ENCODE measurements at regions not wholly inside any gene's neighbourhood (a gene's known extent, or its start where the extent isn't known, plus 50 kb on each side); places are given as distances from the start of the nearest gene placed in this dataset.

DNA sequence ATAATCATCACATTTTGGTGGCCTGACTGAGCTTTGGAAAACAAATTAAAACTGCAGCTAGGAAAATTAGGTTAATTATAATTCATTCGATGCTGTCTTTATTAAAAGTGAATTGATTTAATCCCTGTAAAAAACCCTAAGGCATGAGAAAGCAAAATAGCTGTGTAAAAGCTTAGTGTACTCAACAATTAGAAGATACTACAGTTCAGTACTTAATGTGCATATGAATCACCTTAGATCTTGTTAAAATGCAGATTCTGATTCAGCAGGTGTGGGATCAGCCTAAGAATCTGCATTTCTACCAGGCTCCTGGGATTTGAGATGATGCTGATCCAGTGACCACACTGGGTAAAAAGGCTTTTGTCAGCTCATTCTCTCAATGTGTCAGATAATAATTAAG lies 559.9 kb upstream of the GOLIM4 start:
- Histone ChIP-seq H3K9me3 (ENCODE audit: low read depth, low read length) (no peaks in the 10 kb centered on the region), H3K36me3 (ENCODE audit: insufficient read depth, low read length) (no peaks in the 10 kb centered on the region), H3K27ac (no peak overlapping the region), H3K9ac (ENCODE audit: insufficient read length) (no peak overlapping the region), H3K4me3 (no peak overlapping the region)
- TF ChIP-seq EZH2 (IDR thresholded peaks at IDR 0.05) (no peak), FOXP2 (optimal IDR thresholded peaks at IDR 0.05; ENCODE audit: control extremely low read depth, extremely low read length, insufficient read depth) (no peak), POLR2AphosphoS5 (IDR thresholded peaks at IDR 0.05; ENCODE audit: borderline replicate concordance, low read depth, low read length) (no peak)
- no peak for DNase-seq (ENCODE audit: low read depth, low spot score)

DNA sequence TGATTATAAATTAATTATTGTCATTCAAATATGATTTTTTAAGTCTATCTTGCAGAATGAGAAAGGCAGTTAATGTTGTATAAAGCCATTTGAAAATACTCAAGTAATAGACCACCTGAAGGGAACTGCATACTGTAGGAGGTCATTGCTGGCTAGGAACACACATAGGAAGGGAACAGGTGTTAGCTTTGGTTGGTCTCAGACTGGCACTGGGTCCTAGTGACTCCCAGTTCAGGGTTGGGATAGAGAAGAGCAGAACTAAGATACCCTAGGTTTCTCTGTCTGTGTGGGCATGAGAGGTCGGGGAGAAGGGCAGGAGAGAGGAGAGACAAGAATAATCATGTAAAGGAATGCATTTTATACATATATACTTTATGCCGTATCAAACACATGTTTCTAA lies 559.0 kb upstream of the GOLIM4 start:
- H3K4me3 ChIP-seq, result no peak overlapping the region
- TF ChIP-seq FOXP2 (optimal IDR thresholded peaks at IDR 0.05; ENCODE audit: control extremely low read depth, extremely low read length, insufficient read depth), result no peak
- TF ChIP-seq POLR2AphosphoS5 (IDR thresholded peaks at IDR 0.05; ENCODE audit: borderline replicate concordance, low read depth, low read length), result no peak
- TF ChIP-seq EZH2 (IDR thresholded peaks at IDR 0.05), result no peak
- no peaks in the 10 kb centered on the region for H3K9me3 ChIP-seq (ENCODE audit: low read depth, low read length)
- no peak overlapping the region for H3K9ac ChIP-seq (ENCODE audit: insufficient read length)
- H3K27ac ChIP-seq, result no peak overlapping the region
- H3K36me3 ChIP-seq (ENCODE audit: insufficient read depth, low read length), result no peaks in the 10 kb centered on the region
- DNase-seq (ENCODE audit: low read depth, low spot score), result no peak

DNA sequence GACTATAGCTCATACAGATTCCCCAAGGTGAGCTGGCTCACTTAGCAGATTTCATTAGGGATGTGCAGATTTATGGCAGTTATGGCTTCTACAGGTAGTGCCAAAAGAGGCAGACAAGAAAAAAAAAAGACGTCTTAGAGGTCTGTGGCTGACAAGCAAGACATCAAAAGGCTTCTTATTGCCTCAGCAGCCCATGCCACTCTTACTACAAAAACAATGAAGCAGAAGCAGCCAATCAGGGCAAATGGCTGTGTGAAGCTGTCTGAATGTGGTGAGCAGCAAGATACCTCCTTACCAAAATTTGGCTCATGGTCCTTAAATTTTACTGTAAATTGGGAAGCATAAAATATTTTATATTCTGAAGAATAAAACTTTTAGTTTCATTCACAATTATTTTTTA lies 557.5 kb upstream of the GOLIM4 start:
- no peak overlapping the region for H3K27ac ChIP-seq
- H3K4me3 ChIP-seq, result no peak overlapping the region
- no peak overlapping the region for H3K9ac ChIP-seq (ENCODE audit: insufficient read length)
- DNase-seq (ENCODE audit: low read depth, low spot score), result no peak
- no peaks in the 10 kb centered on the region for H3K9me3 ChIP-seq (ENCODE audit: low read depth, low read length)
- TF ChIP-seq POLR2AphosphoS5 (IDR thresholded peaks at IDR 0.05; ENCODE audit: borderline replicate concordance, low read depth, low read length), result no peak
- no peaks in the 10 kb centered on the region for H3K36me3 ChIP-seq (ENCODE audit: insufficient read depth, low read length)

DNA sequence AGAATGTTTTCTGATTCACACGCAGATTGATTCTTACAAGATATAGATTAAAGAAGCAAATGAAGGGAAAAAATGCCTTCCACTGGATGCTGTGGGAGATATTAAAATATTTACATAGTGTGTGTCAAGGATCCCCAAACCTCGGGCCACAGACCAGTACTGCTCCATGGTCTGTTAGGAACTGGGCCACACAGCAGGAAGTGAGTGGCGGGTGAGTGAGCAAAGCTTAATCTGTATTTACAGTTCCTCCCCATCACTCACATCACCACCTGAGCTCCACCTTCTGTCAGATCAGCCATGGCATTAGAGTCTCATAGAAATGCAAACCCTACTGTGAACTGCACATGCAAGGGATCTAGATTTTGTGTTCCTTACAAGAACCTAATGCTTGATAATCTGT lies 552.6 kb upstream of the GOLIM4 start:
- no peak overlapping the region for H3K9ac ChIP-seq (ENCODE audit: insufficient read length)
- no peak for TF ChIP-seq POLR2AphosphoS5 (IDR thresholded peaks at IDR 0.05; ENCODE audit: borderline replicate concordance, low read depth, low read length)
- TF ChIP-seq FOXP2 (optimal IDR thresholded peaks at IDR 0.05; ENCODE audit: control extremely low read depth, extremely low read length, insufficient read depth), result no peak
- no peak for TF ChIP-seq EZH2 (IDR thresholded peaks at IDR 0.05)
- H3K36me3 ChIP-seq (ENCODE audit: insufficient read depth, low read length), result no peaks in the 10 kb centered on the region
- H3K27ac ChIP-seq, result no peak overlapping the region
- H3K4me3 ChIP-seq, result no peak overlapping the region
- DNase-seq (ENCODE audit: low read depth, low spot score), result no peak
- H3K9me3 ChIP-seq (ENCODE audit: low read depth, low read length), result no peaks in the 10 kb centered on the region

DNA sequence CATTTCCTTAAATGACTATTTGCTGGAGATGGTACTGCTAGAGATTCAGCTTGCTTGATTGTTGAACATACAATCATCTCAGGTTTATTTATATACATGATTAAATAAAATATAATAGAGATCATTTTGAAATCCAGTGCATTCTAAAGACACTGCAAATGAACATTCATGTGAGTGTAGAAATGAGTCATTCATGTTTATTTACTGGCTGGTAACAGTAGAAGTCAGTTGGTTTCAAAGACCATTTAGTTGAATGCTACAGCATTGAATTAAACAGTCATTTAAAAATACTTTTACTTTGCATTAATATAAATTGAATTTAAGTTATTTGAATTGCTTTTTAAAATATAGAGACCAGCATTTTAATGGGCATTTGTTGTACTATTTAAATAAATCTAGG lies 551.9 kb upstream of the GOLIM4 start:
- no peaks in the 10 kb centered on the region for H3K36me3 ChIP-seq (ENCODE audit: insufficient read depth, low read length)
- no peak overlapping the region for H3K4me3 ChIP-seq
- no peaks in the 10 kb centered on the region for H3K9me3 ChIP-seq (ENCODE audit: low read depth, low read length)
- no peak for TF ChIP-seq POLR2AphosphoS5 (IDR thresholded peaks at IDR 0.05; ENCODE audit: borderline replicate concordance, low read depth, low read length)
- no peak for TF ChIP-seq EZH2 (IDR thresholded peaks at IDR 0.05)
- no peak overlapping the region for H3K9ac ChIP-seq (ENCODE audit: insufficient read length)
- H3K27ac ChIP-seq, result no peak overlapping the region
- no peak for DNase-seq (ENCODE audit: low read depth, low spot score)

DNA sequence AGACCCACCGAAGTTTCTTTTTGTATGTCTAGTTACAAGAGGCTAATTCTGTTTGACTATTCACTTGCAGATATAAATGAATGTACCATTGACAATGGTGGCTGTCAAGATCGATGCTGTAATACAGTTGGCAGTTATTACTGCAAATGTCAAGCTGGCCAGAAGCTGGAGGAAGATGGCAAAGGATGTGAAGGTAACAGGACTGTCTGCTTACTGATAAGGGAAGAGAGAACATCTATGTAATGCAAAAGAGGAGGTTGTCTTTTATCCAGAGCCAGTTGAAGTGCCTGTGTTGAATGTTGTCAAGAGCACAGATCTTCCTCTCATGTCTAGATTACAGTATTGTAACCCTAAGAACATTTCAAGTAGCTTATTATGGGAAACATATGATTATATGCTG lies 549.5 kb upstream of the GOLIM4 start:
- no peak for DNase-seq (ENCODE audit: low read depth, low spot score)
- no peaks in the 10 kb centered on the region for H3K36me3 ChIP-seq (ENCODE audit: insufficient read depth, low read length)
- no peak overlapping the region for H3K9ac ChIP-seq (ENCODE audit: insufficient read length)
- H3K4me3 ChIP-seq, result no peak overlapping the region
- TF ChIP-seq FOXP2 (optimal IDR thresholded peaks at IDR 0.05; ENCODE audit: control extremely low read depth, extremely low read length, insufficient read depth), result no peak
- no peak for TF ChIP-seq POLR2AphosphoS5 (IDR thresholded peaks at IDR 0.05; ENCODE audit: borderline replicate concordance, low read depth, low read length)
- TF ChIP-seq EZH2 (IDR thresholded peaks at IDR 0.05), result no peak
- H3K9me3 ChIP-seq (ENCODE audit: low read depth, low read length), result no peaks in the 10 kb centered on the region
- H3K27ac ChIP-seq, result no peak overlapping the region

DNA sequence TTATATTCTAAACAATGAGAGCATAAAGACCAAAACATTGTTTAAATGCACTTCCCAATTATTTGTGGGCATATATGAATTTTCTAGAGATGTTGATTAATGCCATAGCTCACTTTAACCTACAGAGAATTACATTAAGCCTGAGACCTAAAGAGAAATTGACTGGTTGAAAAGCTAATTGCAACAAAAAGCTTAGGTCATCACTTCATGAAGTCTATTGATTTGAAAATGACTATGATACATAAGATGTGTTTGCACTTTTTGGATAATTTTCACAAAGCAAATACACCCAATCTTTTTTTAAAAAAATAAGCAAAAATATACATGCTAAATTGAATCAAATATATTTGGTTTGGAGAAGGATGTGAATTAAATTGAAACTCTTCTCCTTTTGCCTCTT lies 532.8 kb upstream of the GOLIM4 start:
- H3K27ac ChIP-seq, result no peak overlapping the region
- H3K9ac ChIP-seq (ENCODE audit: insufficient read length), result no peak overlapping the region
- no peaks in the 10 kb centered on the region for H3K36me3 ChIP-seq (ENCODE audit: insufficient read depth, low read length)
- TF ChIP-seq POLR2AphosphoS5 (IDR thresholded peaks at IDR 0.05; ENCODE audit: borderline replicate concordance, low read depth, low read length) (no peak), FOXP2 (optimal IDR thresholded peaks at IDR 0.05; ENCODE audit: control extremely low read depth, extremely low read length, insufficient read depth) (no peak), EZH2 (IDR thresholded peaks at IDR 0.05) (no peak)
- no peak for DNase-seq (ENCODE audit: low read depth, low spot score)
- no peaks in the 10 kb centered on the region for H3K9me3 ChIP-seq (ENCODE audit: low read depth, low read length)
- no peak overlapping the region for H3K4me3 ChIP-seq

DNA sequence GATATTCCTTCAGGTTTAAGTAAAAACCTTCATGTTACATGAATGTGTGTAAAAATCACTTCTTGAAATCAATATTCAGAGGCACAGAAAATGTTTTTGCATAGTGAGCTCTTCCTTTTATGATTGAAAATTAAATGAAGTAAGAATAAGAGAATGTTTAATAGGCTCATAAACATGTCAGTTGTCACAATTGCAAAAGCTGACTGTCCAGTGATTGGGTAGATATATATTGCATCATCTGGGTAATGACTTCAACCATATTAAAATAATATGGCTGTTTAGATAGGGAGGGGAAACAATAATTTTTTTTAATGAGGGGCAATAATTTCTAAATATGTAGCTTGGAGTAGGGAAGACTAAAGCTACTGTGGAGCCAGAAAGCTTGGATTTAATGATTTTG lies 529.8 kb upstream of the GOLIM4 start:
- no peaks in the 10 kb centered on the region for H3K9me3 ChIP-seq (ENCODE audit: low read depth, low read length)
- no peak overlapping the region for H3K4me3 ChIP-seq
- DNase-seq (ENCODE audit: low read depth, low spot score), result no peak
- H3K36me3 ChIP-seq (ENCODE audit: insufficient read depth, low read length), result no peaks in the 10 kb centered on the region
- TF ChIP-seq FOXP2 (optimal IDR thresholded peaks at IDR 0.05; ENCODE audit: control extremely low read depth, extremely low read length, insufficient read depth) (no peak), POLR2AphosphoS5 (IDR thresholded peaks at IDR 0.05; ENCODE audit: borderline replicate concordance, low read depth, low read length) (no peak), EZH2 (IDR thresholded peaks at IDR 0.05) (no peak)
- H3K27ac ChIP-seq, result no peak overlapping the region
- no peak overlapping the region for H3K9ac ChIP-seq (ENCODE audit: insufficient read length)

DNA sequence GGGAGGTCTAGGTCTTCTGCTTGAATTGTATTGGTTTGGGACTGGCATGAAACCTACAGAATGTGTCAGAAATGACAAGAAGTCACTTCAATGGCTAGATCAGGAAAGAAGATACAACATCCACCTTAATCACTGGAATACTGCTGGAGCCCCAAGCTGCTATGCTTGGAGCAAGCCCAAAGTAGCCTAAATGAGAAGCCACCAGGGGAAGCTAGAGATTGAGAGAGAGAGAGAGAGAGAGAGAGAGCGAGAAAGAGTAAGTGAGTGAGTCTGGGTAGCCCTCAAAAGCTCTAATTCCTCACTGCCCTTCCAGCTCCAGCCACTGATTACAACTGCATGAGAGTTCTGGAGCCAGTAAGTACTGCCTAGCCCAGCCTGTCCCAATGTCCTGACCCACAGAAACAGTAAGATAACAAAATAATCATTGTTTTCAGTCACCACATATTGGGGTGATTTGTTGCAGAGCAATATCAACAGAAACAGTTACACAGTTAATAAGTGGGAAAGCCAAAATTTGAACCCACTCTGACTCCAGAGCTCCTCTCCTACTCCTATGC lies 529.2 kb upstream of the GOLIM4 start:
- no peak for TF ChIP-seq FOXP2 (optimal IDR thresholded peaks at IDR 0.05; ENCODE audit: control extremely low read depth, extremely low read length, insufficient read depth)
- no peak for TF ChIP-seq POLR2AphosphoS5 (IDR thresholded peaks at IDR 0.05; ENCODE audit: borderline replicate concordance, low read depth, low read length)
- TF ChIP-seq EZH2 (IDR thresholded peaks at IDR 0.05), result no peak
- no peak overlapping the region for H3K27ac ChIP-seq
- H3K36me3 ChIP-seq (ENCODE audit: insufficient read depth, low read length), result no peaks in the 10 kb centered on the region
- H3K9me3 ChIP-seq (ENCODE audit: low read depth, low read length), result no peaks in the 10 kb centered on the region
- no peak overlapping the region for H3K4me3 ChIP-seq
- H3K9ac ChIP-seq (ENCODE audit: insufficient read length), result no peak overlapping the region
- no peak for DNase-seq (ENCODE audit: low read depth, low spot score)
